PC-9 (cell line): ENCODE measurements at regions not wholly inside any gene's neighbourhood (a gene's known extent, or its start where the extent isn't known, plus 50 kb on each side); places are given as distances from the start of the nearest gene placed in this dataset.

Source experiments
- CTCF ChIP-seq: fragments of 200-600 bp; sonication (generic); conservative IDR thresholded peaks from 2 replicates; pipeline ENCODE4 v1.6.1; 2017; ENCODE audit warnings: mixed run types, antibody characterized with exemption, mild to moderate bottlenecking, moderate library complexity
- EZH2 ChIP-seq: fragments of 200-600 bp; sonication (generic); IDR thresholded peaks from 2 replicates; pipeline ENCODE4 v1.8.0; 2017; ENCODE audit warnings: antibody characterized with exemption, low read depth

DNA sequence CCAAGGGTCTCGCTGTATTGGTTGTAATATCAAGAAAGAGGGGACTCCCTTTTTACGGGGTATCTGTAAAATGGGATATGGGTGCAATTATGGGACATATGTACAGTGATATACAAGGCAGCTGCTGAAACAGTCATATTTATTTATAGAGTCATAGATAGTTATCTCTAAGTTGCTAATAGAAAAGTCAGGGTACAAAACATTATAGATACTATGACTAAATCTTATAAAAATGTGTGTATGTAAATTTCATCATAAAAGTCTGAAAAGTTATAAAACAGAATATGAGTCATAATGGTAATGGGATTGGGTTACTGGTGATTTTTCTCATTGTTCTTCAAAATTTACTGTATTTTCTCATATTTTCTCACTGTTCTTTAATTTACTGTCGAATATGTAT, 344.9 kb upstream of the SLCO3A1 start:
- TF ChIP-seq CTCF (no peak), EZH2 (no peak)
